Activated T-helper 1 cell treated with anti-CD3 and anti-CD28 coated beads, Interleukin-12 subunit alpha, Interleukin-12 subunit beta, Interleukin-2, Interleukin-4 antibody, amounts not matched to agents 30 ng/mL and 10 ng/mL and 1 ng/mL, durations not matched to agents 14 hours and 24 hours and 36 hours (primary cell): ENCODE measurements at regions not wholly inside any gene's neighbourhood (a gene's known extent, or its start where the extent isn't known, plus 50 kb on each side); places are given as distances from the start of the nearest gene placed in this dataset.

Source experiments
- DNase-seq: peaks from one replicate; pipeline ENCODE4 v3.0.0; 2021; ENCODE audit warnings: low spot score
- H3K27ac Mint-ChIP-seq: one replicate; pipeline ENCODE4 v1.8.0; 2021; ENCODE audit warnings: mild to moderate bottlenecking, mixed read lengths
- H3K27me3 Mint-ChIP-seq: one replicate; pipeline ENCODE4 v1.8.0; 2022; ENCODE audit warnings: mild to moderate bottlenecking, moderate library complexity, mixed read lengths; ENCODE audit not compliant: insufficient read depth
- H3K36me3 Mint-ChIP-seq: one replicate; pipeline ENCODE4 v1.8.0; 2021; ENCODE audit warnings: low read depth, mixed read lengths
- H3K4me1 Mint-ChIP-seq: one replicate; pipeline ENCODE4 v1.8.0; 2021; ENCODE audit warnings: low read depth, mixed read lengths
- H3K4me3 Mint-ChIP-seq: one replicate; pipeline ENCODE4 v1.8.0; 2021; ENCODE audit warnings: mild to moderate bottlenecking, moderate library complexity, mixed read lengths
- H3K9me3 Mint-ChIP-seq: one replicate; pipeline ENCODE4 v1.8.0; 2021; ENCODE audit warnings: mixed read lengths
- intact Hi-C: fragments of 100-400 bp; cut with micrococcal nuclease; formaldehyde crosslinking; loops from one replicate; pipeline ENCODE4 v1.15.1; 2024

- H3K36me3 Mint-ChIP-seq = no peaks in the 10 kb centered on the region
- no peak overlapping the region for H3K4me3 Mint-ChIP-seq
- H3K27ac Mint-ChIP-seq = no peak overlapping the region
- peaks cover 6% of the 10 kb centered on the region for H3K27me3 Mint-ChIP-seq
- DNase-seq = no peak
- intact Hi-C loops = no loop called here
- no peaks in the 10 kb centered on the region for H3K9me3 Mint-ChIP-seq
- H3K4me1 Mint-ChIP-seq = no peaks in the 10 kb centered on the region
Measured at GRCh38 chr7:50858528-50859245, 76.0 kb upstream of the GRB10 start.

GRCh38 chr7:50857804-50858489 is 75.3 kb upstream of the GRB10 start:
- no peak for DNase-seq
- no peak overlapping the region for H3K4me3 Mint-ChIP-seq
- H3K27me3 Mint-ChIP-seq = peaks cover 6% of the 10 kb centered on the region
- H3K4me1 Mint-ChIP-seq = no peaks in the 10 kb centered on the region
- H3K36me3 Mint-ChIP-seq = no peaks in the 10 kb centered on the region
- intact Hi-C loops = no loop called here
- no peak overlapping the region for H3K27ac Mint-ChIP-seq
- H3K9me3 Mint-ChIP-seq = no peaks in the 10 kb centered on the region

GRCh38 chr7:50856806-50857205 is 74.1 kb upstream of the GRB10 start:
- H3K27me3 Mint-ChIP-seq = peaks cover 6% of the 10 kb centered on the region
- H3K4me1 Mint-ChIP-seq = no peaks in the 10 kb centered on the region
- H3K9me3 Mint-ChIP-seq = no peaks in the 10 kb centered on the region
- intact Hi-C loops = no loop called here
- H3K36me3 Mint-ChIP-seq = no peaks in the 10 kb centered on the region
- H3K27ac Mint-ChIP-seq = no peak overlapping the region
- no peak for DNase-seq
- no peak overlapping the region for H3K4me3 Mint-ChIP-seq

GRCh38 chr7:50856231-50856630 is 73.5 kb upstream of the GRB10 start:
- no peak overlapping the region for H3K4me3 Mint-ChIP-seq
- no peaks in the 10 kb centered on the region for H3K36me3 Mint-ChIP-seq
- intact Hi-C loops = no loop called here
- peaks cover 6% of the 10 kb centered on the region for H3K27me3 Mint-ChIP-seq
- H3K9me3 Mint-ChIP-seq = no peaks in the 10 kb centered on the region
- H3K4me1 Mint-ChIP-seq = no peaks in the 10 kb centered on the region
- DNase-seq = no peak
- H3K27ac Mint-ChIP-seq = no peak overlapping the region

GRCh38 chr7:50855526-50855925 is 72.8 kb upstream of the GRB10 start:
- H3K36me3 Mint-ChIP-seq = no peaks in the 10 kb centered on the region
- H3K4me3 Mint-ChIP-seq = no peak overlapping the region
- H3K9me3 Mint-ChIP-seq = no peaks in the 10 kb centered on the region
- peaks cover 6% of the 10 kb centered on the region for H3K27me3 Mint-ChIP-seq
- intact Hi-C loops = no loop called here
- H3K27ac Mint-ChIP-seq = no peak overlapping the region
- no peak for DNase-seq
- no peaks in the 10 kb centered on the region for H3K4me1 Mint-ChIP-seq

GRCh38 chr7:50854831-50855230 is 72.1 kb upstream of the GRB10 start:
- H3K9me3 Mint-ChIP-seq = no peaks in the 10 kb centered on the region
- no peak for DNase-seq
- no peaks in the 10 kb centered on the region for H3K4me1 Mint-ChIP-seq
- peaks cover 8% of the 10 kb centered on the region for H3K27me3 Mint-ChIP-seq
- H3K36me3 Mint-ChIP-seq = no peaks in the 10 kb centered on the region
- no peak overlapping the region for H3K27ac Mint-ChIP-seq
- H3K4me3 Mint-ChIP-seq = no peak overlapping the region
- intact Hi-C loops = no loop called here

DNA sequence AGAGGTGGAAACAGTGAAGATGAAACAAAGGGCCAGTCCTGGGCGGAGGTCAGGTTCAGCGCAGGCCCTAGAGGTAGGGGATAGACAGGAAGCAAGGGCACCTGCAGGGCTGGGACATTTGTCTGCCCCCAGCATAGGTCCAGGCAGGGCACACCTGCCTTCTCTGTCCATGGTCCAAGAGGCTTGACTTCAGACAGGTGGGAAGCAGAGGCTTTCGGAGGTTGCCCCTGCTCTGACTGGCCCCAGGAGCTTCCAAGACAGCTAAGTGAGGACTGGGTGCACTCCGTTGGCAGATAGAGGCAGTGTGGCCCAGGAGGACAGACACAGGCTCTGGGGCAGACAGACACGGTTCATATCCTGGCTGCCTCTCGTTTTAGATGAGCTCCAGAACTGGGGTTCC is 71.6 kb upstream of the GRB10 start:
- Mint-ChIP-seq H3K27ac (no peak overlapping the region), H3K9me3 (no peaks in the 10 kb centered on the region), H3K27me3 (peaks cover 11% of the 10 kb centered on the region), H3K36me3 (no peaks in the 10 kb centered on the region), H3K4me3 (no peak overlapping the region), H3K4me1 (no peaks in the 10 kb centered on the region)
- intact Hi-C loops = no loop called here
- no peak for DNase-seq

GRCh38 chr7:50853311-50853710 is 70.6 kb upstream of the GRB10 start:
- intact Hi-C loops = no loop called here

GRCh38 chr7:50852901-50853300 is 70.2 kb upstream of the GRB10 start:
- no peaks in the 10 kb centered on the region for H3K9me3 Mint-ChIP-seq
- no peaks in the 10 kb centered on the region for H3K4me1 Mint-ChIP-seq
- no peak overlapping the region for H3K27ac Mint-ChIP-seq
- H3K27me3 Mint-ChIP-seq = peaks cover 9% of the 10 kb centered on the region
- no peak for DNase-seq
- H3K36me3 Mint-ChIP-seq = no peaks in the 10 kb centered on the region
- H3K4me3 Mint-ChIP-seq = no peak overlapping the region
- intact Hi-C loops = no loop called here

More at GRCh38 chr7:50853311-50853710, 70.6 kb upstream of the GRB10 start:
- no peak for DNase-seq
- H3K4me1 Mint-ChIP-seq = no peaks in the 10 kb centered on the region
- H3K4me3 Mint-ChIP-seq = no peak overlapping the region
- H3K36me3 Mint-ChIP-seq = no peaks in the 10 kb centered on the region
- peaks cover 10% of the 10 kb centered on the region for H3K27me3 Mint-ChIP-seq
- no peak overlapping the region for H3K27ac Mint-ChIP-seq
- no peaks in the 10 kb centered on the region for H3K9me3 Mint-ChIP-seq

DNA sequence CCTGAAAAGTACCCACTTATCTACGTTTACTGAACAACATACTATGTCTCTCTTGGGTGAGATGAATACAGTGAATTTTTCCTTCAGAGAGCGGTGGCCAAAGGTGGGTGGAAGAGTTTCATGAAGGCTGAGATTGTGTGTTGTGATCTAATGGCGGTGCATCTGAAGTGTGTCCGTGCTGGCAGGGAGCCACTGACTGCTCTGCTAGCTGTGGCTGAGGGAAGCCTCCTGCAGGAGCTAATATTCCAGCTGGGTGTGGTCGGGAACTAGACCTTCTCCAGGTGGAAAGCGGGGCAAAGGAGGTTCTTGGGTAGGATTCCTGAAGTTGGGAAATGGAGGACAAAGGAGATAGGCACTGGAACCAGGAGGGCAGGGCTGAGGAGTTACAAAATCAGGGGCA is 69.2 kb upstream of the GRB10 start:
- no peak overlapping the region for H3K4me3 Mint-ChIP-seq
- H3K27me3 Mint-ChIP-seq = peaks cover 11% of the 10 kb centered on the region
- H3K4me1 Mint-ChIP-seq = no peaks in the 10 kb centered on the region
- H3K27ac Mint-ChIP-seq = no peak overlapping the region
- DNase-seq = no peak
- no peaks in the 10 kb centered on the region for H3K9me3 Mint-ChIP-seq
- H3K36me3 Mint-ChIP-seq = no peaks in the 10 kb centered on the region
- intact Hi-C loops = no loop called here

GRCh38 chr7:50851451-50851850 is 68.8 kb upstream of the GRB10 start:
- Mint-ChIP-seq H3K27me3 (peaks cover 13% of the 10 kb centered on the region), H3K36me3 (no peaks in the 10 kb centered on the region), H3K27ac (no peak overlapping the region), H3K4me1 (no peaks in the 10 kb centered on the region), H3K4me3 (no peak overlapping the region), H3K9me3 (no peaks in the 10 kb centered on the region)
- intact Hi-C loops = no loop called here
- DNase-seq = no peak

GRCh38 chr7:50849991-50850390 is 67.3 kb upstream of the GRB10 start:
- H3K9me3 Mint-ChIP-seq = no peaks in the 10 kb centered on the region
- H3K27me3 Mint-ChIP-seq = peaks cover 11% of the 10 kb centered on the region
- DNase-seq = no peak
- no peaks in the 10 kb centered on the region for H3K4me1 Mint-ChIP-seq
- intact Hi-C loops = no loop called here
- no peak overlapping the region for H3K27ac Mint-ChIP-seq
- no peak overlapping the region for H3K4me3 Mint-ChIP-seq
- no peaks in the 10 kb centered on the region for H3K36me3 Mint-ChIP-seq

DNA sequence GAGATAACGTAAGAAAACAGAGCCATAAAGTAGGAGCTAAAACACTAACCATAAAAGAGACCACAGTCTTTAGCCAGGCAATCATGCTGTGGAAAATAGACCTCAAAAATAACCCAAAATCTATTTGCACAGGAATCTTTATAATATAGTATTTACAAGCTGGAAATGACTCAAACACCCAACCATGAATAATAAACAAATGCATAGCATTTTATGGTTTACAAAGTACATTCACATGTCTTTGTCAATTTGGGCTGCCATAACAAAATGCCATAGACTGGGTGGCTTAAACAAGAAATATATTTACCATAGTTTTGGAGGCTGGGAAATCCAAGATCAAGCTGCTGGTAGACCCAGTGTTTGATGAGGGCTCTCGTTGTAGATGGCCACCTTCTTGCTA is 65.5 kb upstream of the GRB10 start:
- Mint-ChIP-seq H3K4me3 (no peak overlapping the region), H3K4me1 (no peaks in the 10 kb centered on the region), H3K36me3 (no peaks in the 10 kb centered on the region), H3K9me3 (no peaks in the 10 kb centered on the region), H3K27me3 (peaks cover 11% of the 10 kb centered on the region), H3K27ac (no peak overlapping the region)
- DNase-seq = no peak
- intact Hi-C loops = no loop called here
